ENCODE measurements at regions not wholly inside any gene's neighbourhood (a gene's known extent, or its start where the extent isn't known, plus 50 kb on each side); places are given as distances from the start of the nearest gene placed in this dataset.

DNA sequence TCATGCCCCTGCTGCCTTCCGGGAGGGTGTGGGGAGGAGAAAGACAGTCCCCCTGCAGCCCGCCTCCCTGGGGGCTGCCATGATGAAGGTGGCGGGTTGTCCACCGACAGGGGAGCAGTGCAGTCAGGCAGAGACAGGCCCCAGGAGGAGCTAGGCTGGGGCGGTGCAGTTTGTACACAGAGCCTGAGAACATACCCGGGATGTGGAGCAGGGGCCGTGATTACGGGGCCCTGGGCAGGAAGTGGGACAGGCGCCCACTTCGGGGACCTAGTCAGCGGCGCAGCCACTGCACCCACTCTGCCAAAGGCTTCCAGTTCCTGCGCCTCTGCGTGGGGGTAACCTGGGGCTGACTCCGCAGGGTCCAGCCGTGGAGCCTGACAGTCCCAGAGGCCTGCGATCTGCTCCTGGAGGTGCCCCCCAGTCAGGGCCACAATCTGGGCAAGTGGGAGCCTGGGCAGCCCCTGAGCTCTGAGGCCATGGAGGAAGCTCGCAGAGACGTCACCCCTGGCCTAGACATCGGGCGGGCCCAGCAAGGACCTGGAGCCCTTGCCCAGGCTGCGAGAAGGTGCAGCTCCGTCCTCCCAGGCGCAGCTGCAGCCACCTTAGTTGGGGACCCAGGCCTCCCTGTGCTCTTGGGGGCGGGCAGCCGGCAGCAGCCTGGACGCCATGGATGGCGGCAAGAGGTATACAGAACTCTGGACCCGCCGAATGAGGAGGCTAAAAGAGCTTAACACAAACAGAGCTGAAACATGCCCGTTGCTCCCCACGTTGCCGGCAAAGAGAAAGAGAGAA lies 1356.8 kb downstream of the XPNPEP1 start:
- H3K27ac ChIP-seq (ENCODE audit: low read depth, low read length), result no peak overlapping the region
- intact Hi-C loops (cut with micrococcal nuclease), result no loop called here
- no peak overlapping the region for H2AFZ ChIP-seq (ENCODE audit: low read depth, low read length, poor library complexity, severe bottlenecking)
- no peaks in the 10 kb centered on the region for H3K79me2 ChIP-seq (ENCODE audit: insufficient read depth, low read length)
- POLR2A ChIA-PET, result no interaction called here
- no peaks in the 10 kb centered on the region for H3K27me3 ChIP-seq (ENCODE audit: insufficient read depth, low read length)
- H4K20me1 ChIP-seq (ENCODE audit: insufficient read depth), result no peaks in the 10 kb centered on the region
- CTCF ChIA-PET, result no interaction called here
- DNase-seq (ENCODE audit: low read depth, low spot score) (no peak), ATAC-seq (no peak)
- no peak overlapping the region for H3K9ac ChIP-seq (ENCODE audit: low read length)
- H3K9me3 ChIP-seq (ENCODE audit: control insufficient read depth in 1 of 2, insufficient read depth in 1 of 2, low read depth in 1 of 2, low read length in 2 of 2), result peaks cover 20 to 46% of the 10 kb centered on the region in 2 experiments; a peak in 2 of 4 replicates
- H3K9me2 ChIP-seq (ENCODE audit: insufficient read depth), result no peaks in the 10 kb centered on the region
- no TSS peak for BruUV-seq (replicated peaks)
- H3K4me2 ChIP-seq (ENCODE audit: low read length), result no peak overlapping the region
- H3K4me3 ChIP-seq (replicated peaks in 1 of 2; ENCODE audit: low read depth in 1 of 2, low read length in 2 of 2), result no peak overlapping the region
- TF ChIP-seq ZFX (IDR thresholded peaks at IDR 0.05), result no peak
- no peak for TF ChIP-seq JUND (IDR thresholded peaks at IDR 0.05)
- no peak for TF ChIP-seq POLR2AphosphoS5 (IDR thresholded peaks at IDR 0.05; ENCODE audit: low read depth, low read length)
- TF ChIP-seq, protein P1, sequence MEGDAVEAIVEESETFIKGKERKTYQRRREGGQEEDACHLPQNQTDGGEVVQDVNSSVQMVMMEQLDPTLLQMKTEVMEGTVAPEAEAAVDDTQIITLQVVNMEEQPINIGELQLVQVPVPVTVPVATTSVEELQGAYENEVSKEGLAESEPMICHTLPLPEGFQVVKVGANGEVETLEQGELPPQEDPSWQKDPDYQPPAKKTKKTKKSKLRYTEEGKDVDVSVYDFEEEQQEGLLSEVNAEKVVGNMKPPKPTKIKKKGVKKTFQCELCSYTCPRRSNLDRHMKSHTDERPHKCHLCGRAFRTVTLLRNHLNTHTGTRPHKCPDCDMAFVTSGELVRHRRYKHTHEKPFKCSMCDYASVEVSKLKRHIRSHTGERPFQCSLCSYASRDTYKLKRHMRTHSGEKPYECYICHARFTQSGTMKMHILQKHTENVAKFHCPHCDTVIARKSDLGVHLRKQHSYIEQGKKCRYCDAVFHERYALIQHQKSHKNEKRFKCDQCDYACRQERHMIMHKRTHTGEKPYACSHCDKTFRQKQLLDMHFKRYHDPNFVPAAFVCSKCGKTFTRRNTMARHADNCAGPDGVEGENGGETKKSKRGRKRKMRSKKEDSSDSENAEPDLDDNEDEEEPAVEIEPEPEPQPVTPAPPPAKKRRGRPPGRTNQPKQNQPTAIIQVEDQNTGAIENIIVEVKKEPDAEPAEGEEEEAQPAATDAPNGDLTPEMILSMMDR (IDR thresholded peaks at IDR 0.05 in 2 of 3, conservative IDR thresholded peaks at IDR 0.05 in 1 of 3; ENCODE audit: borderline replicate concordance in 1 of 3, insufficient read depth in 1 of 3, low read depth in 2 of 3, low read length in 2 of 3), result no peak
- TF ChIP-seq TCF7L2 (IDR thresholded peaks at IDR 0.05; ENCODE audit: borderline replicate concordance, extremely low read depth, insufficient read depth, insufficient read length), result no peak
- no peak for TF ChIP-seq CBX3 (IDR thresholded peaks at IDR 0.05; ENCODE audit: low read depth)
- no peak for TF ChIP-seq ELF1 (IDR thresholded peaks at IDR 0.05; ENCODE audit: borderline replicate concordance, low read depth)
- RAD21 ChIA-PET (ENCODE audit: low non-redundant PET in 1 of 2, low total read pairs in 2 of 2, uncharacterized antibody in 2 of 2, unreplicated experiment in 2 of 2), result no interaction called here
- no peaks in the 10 kb centered on the region for H3K4me1 ChIP-seq (ENCODE audit: control insufficient read depth in 1 of 2, insufficient read depth in 2 of 2, low read length in 2 of 2)
- no peaks in the 10 kb centered on the region; a peak in 1 of 4 replicates for H3K36me3 ChIP-seq (ENCODE audit: control insufficient read depth in 1 of 2, insufficient read depth in 2 of 2, low read length in 2 of 2)

DNA sequence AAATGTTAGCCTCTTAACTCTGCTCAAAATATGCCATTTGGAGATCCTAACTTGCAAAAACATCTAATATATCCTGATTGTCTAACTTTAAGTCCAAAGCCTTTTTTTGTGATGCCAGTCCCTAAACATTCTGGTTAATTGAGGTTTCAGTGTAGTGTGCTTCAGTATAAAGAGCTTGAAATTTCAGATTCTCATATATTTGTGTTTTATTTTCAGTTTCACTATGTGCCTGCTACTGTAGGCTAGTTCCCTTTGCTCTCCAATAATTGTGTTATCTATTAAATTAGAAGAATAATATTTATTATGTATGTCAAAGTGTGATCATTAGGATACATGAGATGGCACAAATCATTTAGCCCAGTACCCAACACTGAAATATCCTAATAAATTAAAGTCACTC lies 1361.2 kb downstream of the XPNPEP1 start:
- no peaks in the 10 kb centered on the region for H3K27me3 ChIP-seq (ENCODE audit: insufficient read depth, low read length)
- ATAC-seq, result no peak
- H4K20me1 ChIP-seq (ENCODE audit: insufficient read depth), result no peaks in the 10 kb centered on the region
- H3K9me2 ChIP-seq (ENCODE audit: insufficient read depth), result no peaks in the 10 kb centered on the region
- no peak overlapping the region for H3K9ac ChIP-seq (ENCODE audit: low read length)
- DNase-seq (ENCODE audit: low read depth, low spot score), result no peak
- H3K4me3 ChIP-seq (replicated peaks in 1 of 2; ENCODE audit: low read depth in 1 of 2, low read length in 2 of 2), result no peak overlapping the region
- H3K79me2 ChIP-seq (ENCODE audit: insufficient read depth, low read length), result no peaks in the 10 kb centered on the region
- ChIA-PET RAD21 (ENCODE audit: low non-redundant PET in 1 of 2, low total read pairs in 2 of 2, uncharacterized antibody in 2 of 2, unreplicated experiment in 2 of 2) (no interaction called here), CTCF (no interaction called here), POLR2A (no interaction called here)
- no peak overlapping the region for H3K27ac ChIP-seq (ENCODE audit: low read depth, low read length)
- no peak overlapping the region for H2AFZ ChIP-seq (ENCODE audit: low read depth, low read length, poor library complexity, severe bottlenecking)
- no peaks in the 10 kb centered on the region for H3K36me3 ChIP-seq (ENCODE audit: control insufficient read depth in 1 of 2, insufficient read depth in 2 of 2, low read length in 2 of 2)
- BruUV-seq (replicated peaks), result no TSS peak
- no peaks in the 10 kb centered on the region for H3K4me1 ChIP-seq (ENCODE audit: control insufficient read depth in 1 of 2, insufficient read depth in 2 of 2, low read length in 2 of 2)
- H3K4me2 ChIP-seq (ENCODE audit: low read length), result no peak overlapping the region
- intact Hi-C loops (cut with micrococcal nuclease), result no loop called here
- peaks cover 16 to 41% of the 10 kb centered on the region in 2 experiments; a peak in 2 of 4 replicates for H3K9me3 ChIP-seq (ENCODE audit: control insufficient read depth in 1 of 2, insufficient read depth in 1 of 2, low read depth in 1 of 2, low read length in 2 of 2)
- no peak for TF ChIP-seq YY1 (IDR thresholded peaks at IDR 0.05; ENCODE audit: extremely low read depth, insufficient replicate concordance, low read depth, low read length)
- TF ChIP-seq, protein P2, sequence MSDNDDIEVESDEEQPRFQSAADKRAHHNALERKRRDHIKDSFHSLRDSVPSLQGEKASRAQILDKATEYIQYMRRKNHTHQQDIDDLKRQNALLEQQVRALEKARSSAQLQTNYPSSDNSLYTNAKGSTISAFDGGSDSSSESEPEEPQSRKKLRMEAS (IDR thresholded peaks at IDR 0.05), result no peak
- no peak for TF ChIP-seq EZH2 (IDR thresholded peaks at IDR 0.05)
- TF ChIP-seq, protein P3, sequence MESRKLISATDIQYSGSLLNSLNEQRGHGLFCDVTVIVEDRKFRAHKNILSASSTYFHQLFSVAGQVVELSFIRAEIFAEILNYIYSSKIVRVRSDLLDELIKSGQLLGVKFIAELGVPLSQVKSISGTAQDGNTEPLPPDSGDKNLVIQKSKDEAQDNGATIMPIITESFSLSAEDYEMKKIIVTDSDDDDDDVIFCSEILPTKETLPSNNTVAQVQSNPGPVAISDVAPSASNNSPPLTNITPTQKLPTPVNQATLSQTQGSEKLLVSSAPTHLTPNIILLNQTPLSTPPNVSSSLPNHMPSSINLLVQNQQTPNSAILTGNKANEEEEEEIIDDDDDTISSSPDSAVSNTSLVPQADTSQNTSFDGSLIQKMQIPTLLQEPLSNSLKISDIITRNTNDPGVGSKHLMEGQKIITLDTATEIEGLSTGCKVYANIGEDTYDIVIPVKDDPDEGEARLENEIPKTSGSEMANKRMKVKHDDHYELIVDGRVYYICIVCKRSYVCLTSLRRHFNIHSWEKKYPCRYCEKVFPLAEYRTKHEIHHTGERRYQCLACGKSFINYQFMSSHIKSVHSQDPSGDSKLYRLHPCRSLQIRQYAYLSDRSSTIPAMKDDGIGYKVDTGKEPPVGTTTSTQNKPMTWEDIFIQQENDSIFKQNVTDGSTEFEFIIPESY (IDR thresholded peaks at IDR 0.05; ENCODE audit: extremely low read depth, insufficient replicate concordance, low read length), result no peak
- TF ChIP-seq CEBPB (IDR thresholded peaks at IDR 0.05; ENCODE audit: low read depth), result no peak
- no peak for TF ChIP-seq TCF7L2 (IDR thresholded peaks at IDR 0.05; ENCODE audit: borderline replicate concordance, extremely low read depth, insufficient read depth, insufficient read length)
- no peak for TF ChIP-seq EGR1 (IDR thresholded peaks at IDR 0.05; ENCODE audit: low read depth)
- no peak for TF ChIP-seq SIN3A (IDR thresholded peaks at IDR 0.05; ENCODE audit: low read depth)
- TF ChIP-seq CBX3 (IDR thresholded peaks at IDR 0.05; ENCODE audit: low read depth), result no peak
- TF ChIP-seq POLR2AphosphoS5 (IDR thresholded peaks at IDR 0.05; ENCODE audit: low read depth, low read length), result no peak
- TF ChIP-seq FOSL1 (IDR thresholded peaks at IDR 0.05; ENCODE audit: low read depth), result no peak
- no peak for TF ChIP-seq RAD21 (IDR thresholded peaks at IDR 0.05; ENCODE audit: low read depth)
- no peak for TF ChIP-seq JUND (IDR thresholded peaks at IDR 0.05)

Data from HCT116 (cell line).